HepG2 (cell line): ENCODE measurements at regions not wholly inside any gene's neighbourhood (a gene's known extent, or its start where the extent isn't known, plus 50 kb on each side); places are given as distances from the start of the nearest gene placed in this dataset.

ENCODE experiments used
- ATAC-seq: fragments of 200-7000 bp; cut with Tn5 transposase; 3 replicates; pipeline ENCODE4 v1.9.1; 2020; ENCODE audit warnings: mild to moderate bottlenecking, moderate library complexity
- BruUV-seq: library from RNA; stranded (reverse); fragments of 400-500 nt; replicated peaks from 2 replicates; lab custom pipeline; 2021; lab: Mats Ljungman, UMichigan
- CTCF ChIA-PET: fragments of 300-600 bp; formaldehyde crosslinking; extraction: SDS; loops from one replicate; lab custom pipeline; 2021; ENCODE audit warnings: low total read pairs, inconsistent platforms, low intra/inter-chr PET ratio; lab: Yijun Ruan, JAX
- POLR2A ChIA-PET: fragments of 350-600 bp; sonication (Branson Sonifier 250); formaldehyde crosslinking; loops from one replicate; lab custom pipeline; 2020; ENCODE audit warnings: antibody characterized with exemption, inconsistent platforms; lab: Yijun Ruan, JAX
- DNase-seq: peaks from one replicate; pipeline ENCODE4 v3.0.0-alpha.2; 2015; ENCODE audit warnings: low spot score
- FAIRE-seq: peaks from 3 replicates; lab custom pipeline; 2011; peaks lifted over from hg19 to GRCh38; lab: Jason Lieb, UNC
- H2AFZ ChIP-seq: one replicate; pipeline ENCODE4 v1.6.1; 2011; ENCODE audit warnings: low read length, inconsistent platforms
- H3K27ac ChIP-seq: fragments of 300-600 bp; 3 replicates; pipeline ENCODE4 v1.8.0; 2011; ENCODE audit warnings: mixed run types, mild to moderate bottlenecking, mixed read lengths, low read length, inconsistent platforms; ENCODE audit not compliant: insufficient read depth; ENCODE audit errors: extremely low read length
- H3K27me3 ChIP-seq, 2 experiments: fragments of 200-600 bp in 1 of 2; 2 replicates in 1 of 2; 3 replicates in 1 of 2; pipeline versions ENCODE4 v1.6.0 to v1.8.0; 2011; ENCODE audit warnings: low read length in 2 of 2, mild to moderate bottlenecking in 2 of 2, moderate library complexity in 2 of 2, inconsistent platforms in 1 of 2; ENCODE audit not compliant: insufficient read depth in 2 of 2, control insufficient read depth in 1 of 2
- H3K36me3 ChIP-seq, 2 experiments: fragments of 200-600 bp in 1 of 2; replicated peaks in 1 of 2; 2 replicates in 1 of 2; 3 replicates in 1 of 2; pipeline versions ENCODE4 v1.5.1 to v1.8.0; 2011; ENCODE audit warnings: low read length in 2 of 2, inconsistent platforms in 1 of 2; ENCODE audit not compliant: insufficient read depth in 2 of 2, control insufficient read depth in 1 of 2
- H3K4me1 ChIP-seq: 2 replicates; pipeline ENCODE4 v1.5.1; 2012; ENCODE audit warnings: low read length, inconsistent platforms; ENCODE audit not compliant: insufficient read depth
- H3K4me2 ChIP-seq: 2 replicates; pipeline ENCODE4 v1.6.0; 2011; ENCODE audit warnings: low read depth, low read length, inconsistent platforms
- H3K4me3 ChIP-seq, 3 experiments: fragments of 200-600 bp in 1 of 3; sonication (generic), shearing (Covaris generic) in 1 of 3; replicated peaks in 1 of 3; 2 replicates each; pipeline ENCODE4 v1.5.1; 2011 to 2016; ENCODE audit warnings: low read length in 3 of 3, inconsistent platforms in 2 of 3, low read depth in 2 of 3, mild to moderate bottlenecking in 2 of 3, control low read depth in 1 of 3, mixed read lengths in 1 of 3; ENCODE audit not compliant: insufficient read depth in 1 of 3
- H3K79me2 ChIP-seq: one replicate; pipeline ENCODE4 v1.6.1; 2011; ENCODE audit warnings: low read length, inconsistent platforms; ENCODE audit not compliant: insufficient read depth
- H3K9ac ChIP-seq: 2 replicates; pipeline ENCODE4 v1.6.0; 2011; ENCODE audit warnings: mild to moderate bottlenecking, low read depth, low read length, inconsistent platforms; ENCODE audit not compliant: insufficient read depth
- H3K9me3 ChIP-seq: 2 replicates; pipeline ENCODE4 v1.5.1; 2012; ENCODE audit warnings: mild to moderate bottlenecking, low read length
- H4K20me1 ChIP-seq: 2 replicates; pipeline ENCODE4 v1.6.0; 2011; ENCODE audit warnings: inconsistent platforms, mild to moderate bottlenecking, low read length, moderate library complexity; ENCODE audit not compliant: insufficient read depth
- ARHGAP35 ChIP-seq: sonication (generic); formaldehyde crosslinking; IDR thresholded peaks from 2 replicates; pipeline ENCODE4 v1.9.0; 2022; ENCODE audit warnings: mild to moderate bottlenecking, inconsistent platforms, moderate library complexity, missing genetic modification reagents, borderline replicate concordance
- CCDC6 ChIP-seq: sonication (generic); formaldehyde crosslinking; IDR thresholded peaks from 2 replicates; pipeline ENCODE4 v1.8.1; 2022; ENCODE audit warnings: mild to moderate bottlenecking, missing genetic modification reagents, moderate library complexity
- ETV5 ChIP-seq: IDR thresholded peaks from 2 replicates; pipeline ENCODE4 v1.6.1; 2018; ENCODE audit warnings: missing biosample characterization, missing genetic modification reagents, inconsistent platforms, borderline replicate concordance
- ONECUT2 ChIP-seq: sonication (generic); formaldehyde crosslinking; IDR thresholded peaks from 2 replicates; pipeline ENCODE4 v1.4.0; 2020; ENCODE audit warnings: missing genetic modification reagents
- PHF8 ChIP-seq: sonication (generic); formaldehyde crosslinking; IDR thresholded peaks from 2 replicates; pipeline ENCODE4 v1.5.0; 2020; ENCODE audit warnings: missing genetic modification reagents
- SP1 ChIP-seq, 2 experiments: fragments of 450-650 bp in 1 of 2; sonication (generic) in 1 of 2; formaldehyde crosslinking in 1 of 2; IDR thresholded peaks; 2 replicates each; pipeline versions ENCODE4 v1.4.0 to v1.6.1; 2016 to 2020; ENCODE audit warnings: missing genetic modification reagents in 1 of 2
- ZFP36L2 ChIP-seq: sonication (generic); formaldehyde crosslinking; IDR thresholded peaks from 2 replicates; pipeline ENCODE4 v1.4.0; 2020; ENCODE audit warnings: missing genetic modification reagents
- ZNF24 ChIP-seq: fragments of 450-650 bp; IDR thresholded peaks from 2 replicates; pipeline ENCODE4 v1.6.1; 2017; ENCODE audit warnings: antibody characterized with exemption, mild to moderate bottlenecking
- WGBS: methylation state at CpG from one replicate; pipeline ENCODE4 v1.1.6; 2017; ENCODE audit warnings: low lambda C conversion rate; 5-methylcytosine and 5-hydroxymethylcytosine counted together
- in situ Hi-C: cut with HindIII; loops from 2 replicates; pipeline ENCODE4 v1.10.0; 2017; ENCODE audit warnings: low pct_unique_long_range_greater_than_20kb; ENCODE audit not compliant: extremely low pct_ligation_motif_present
- intact Hi-C: fragments of 100-400 bp; cut with micrococcal nuclease; formaldehyde crosslinking; loops from one replicate; pipeline ENCODE4 v1.10.0; 2022; ENCODE audit not compliant: unreplicated experiment
- TF ChIP-seq, protein P1 (sequence below): sonication (generic); formaldehyde crosslinking; IDR thresholded peaks from 2 replicates; pipeline ENCODE4 v1.5.1; 2020; ENCODE audit warnings: mild to moderate bottlenecking, missing genetic modification reagents, moderate library complexity

DNA sequence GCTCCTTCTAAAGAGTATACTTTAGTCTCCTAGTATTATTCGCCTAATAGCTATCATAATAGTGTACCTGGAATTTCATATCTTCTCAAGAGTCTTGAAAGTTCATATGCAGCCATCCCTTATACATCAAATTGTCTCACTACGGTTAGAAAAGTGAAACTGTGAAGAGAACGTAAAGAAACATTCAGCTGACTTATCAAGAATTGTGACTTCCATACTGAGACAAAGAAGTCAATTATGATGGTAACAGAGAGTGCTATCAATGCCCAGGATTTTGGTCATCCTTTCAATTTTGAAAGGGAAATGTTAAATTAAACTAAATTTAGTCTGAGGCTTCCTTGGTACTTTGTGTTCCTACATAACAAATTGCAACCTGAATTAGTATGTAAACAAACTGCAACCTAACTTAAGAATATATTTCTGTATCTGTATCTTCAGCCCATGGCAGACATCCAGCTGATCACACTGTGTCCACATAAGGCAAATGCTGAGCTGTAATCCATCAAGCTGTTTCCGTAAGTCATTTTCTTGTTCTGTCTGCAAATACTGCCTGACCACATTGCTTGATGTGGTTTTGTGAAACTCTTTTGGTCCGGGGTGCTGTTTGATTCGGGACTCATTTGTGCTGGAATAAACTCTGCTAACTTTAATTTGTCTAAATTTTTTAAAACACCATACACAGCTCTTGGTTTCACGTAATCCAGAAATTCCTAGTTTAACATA, 469.6 kb downstream of the SI start:
- Histone ChIP-seq H3K4me3 (no peak overlapping the region), H3K9ac (no peak overlapping the region), H3K36me3 (no peaks in the 10 kb centered on the region), H4K20me1 (no peaks in the 10 kb centered on the region; the same call in 1 of the 2 replicates), H3K4me2 (no peak overlapping the region), H3K27me3 (no peaks in the 10 kb centered on the region), H3K9me3 (no peaks in the 10 kb centered on the region), H3K4me1 (no peaks in the 10 kb centered on the region), H3K27ac (no peak overlapping the region), H2AFZ (no peak overlapping the region), H3K79me2 (no peaks in the 10 kb centered on the region)
- ChIA-PET CTCF (no interaction called here), POLR2A (no interaction called here)
- 22% methylated on average over 7 of the region's 7 CpGs for WGBS
- no TSS peak for BruUV-seq
- no peak for ATAC-seq
- no peak for FAIRE-seq
- DNase-seq, result no peak
- intact Hi-C loops (no loop called here), in situ Hi-C loops (no loop called here)
- TF ChIP-seq CCDC6, result no peak
- TF ChIP-seq ZNF24, result no peak
- TF ChIP-seq PHF8 (CRISPR knock-in tag), result no peak
- TF ChIP-seq, protein P1, sequence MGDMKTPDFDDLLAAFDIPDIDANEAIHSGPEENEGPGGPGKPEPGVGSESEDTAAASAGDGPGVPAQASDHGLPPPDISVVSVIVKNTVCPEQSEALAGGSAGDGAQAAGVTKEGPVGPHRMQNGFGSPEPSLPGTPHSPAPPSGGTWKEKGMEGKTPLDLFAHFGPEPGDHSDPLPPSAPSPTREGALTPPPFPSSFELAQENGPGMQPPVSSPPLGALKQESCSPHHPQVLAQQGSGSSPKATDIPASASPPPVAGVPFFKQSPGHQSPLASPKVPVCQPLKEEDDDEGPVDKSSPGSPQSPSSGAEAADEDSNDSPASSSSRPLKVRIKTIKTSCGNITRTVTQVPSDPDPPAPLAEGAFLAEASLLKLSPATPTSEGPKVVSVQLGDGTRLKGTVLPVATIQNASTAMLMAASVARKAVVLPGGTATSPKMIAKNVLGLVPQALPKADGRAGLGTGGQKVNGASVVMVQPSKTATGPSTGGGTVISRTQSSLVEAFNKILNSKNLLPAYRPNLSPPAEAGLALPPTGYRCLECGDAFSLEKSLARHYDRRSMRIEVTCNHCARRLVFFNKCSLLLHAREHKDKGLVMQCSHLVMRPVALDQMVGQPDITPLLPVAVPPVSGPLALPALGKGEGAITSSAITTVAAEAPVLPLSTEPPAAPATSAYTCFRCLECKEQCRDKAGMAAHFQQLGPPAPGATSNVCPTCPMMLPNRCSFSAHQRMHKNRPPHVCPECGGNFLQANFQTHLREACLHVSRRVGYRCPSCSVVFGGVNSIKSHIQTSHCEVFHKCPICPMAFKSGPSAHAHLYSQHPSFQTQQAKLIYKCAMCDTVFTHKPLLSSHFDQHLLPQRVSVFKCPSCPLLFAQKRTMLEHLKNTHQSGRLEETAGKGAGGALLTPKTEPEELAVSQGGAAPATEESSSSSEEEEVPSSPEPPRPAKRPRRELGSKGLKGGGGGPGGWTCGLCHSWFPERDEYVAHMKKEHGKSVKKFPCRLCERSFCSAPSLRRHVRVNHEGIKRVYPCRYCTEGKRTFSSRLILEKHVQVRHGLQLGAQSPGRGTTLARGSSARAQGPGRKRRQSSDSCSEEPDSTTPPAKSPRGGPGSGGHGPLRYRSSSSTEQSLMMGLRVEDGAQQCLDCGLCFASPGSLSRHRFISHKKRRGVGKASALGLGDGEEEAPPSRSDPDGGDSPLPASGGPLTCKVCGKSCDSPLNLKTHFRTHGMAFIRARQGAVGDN (CRISPR knock-in tag), result no peak
- TF ChIP-seq ETV5 (CRISPR knock-in tag), result no peak
- no peak for TF ChIP-seq ARHGAP35 (CRISPR knock-in tag)
- TF ChIP-seq ZFP36L2, result no peak
- no peak for TF ChIP-seq SP1 (IDR thresholded peaks at IDR 0.05)
- no peak for TF ChIP-seq SP1 (CRISPR knock-in tag; IDR thresholded peaks at IDR 0.05)
- TF ChIP-seq ONECUT2, result no peak
